Endothelial cell of umbilical vein (primary cell): ENCODE measurements at regions not wholly inside any gene's neighbourhood (a gene's known extent, or its start where the extent isn't known, plus 50 kb on each side); places are given as distances from the start of the nearest gene placed in this dataset.

ENCODE experiments used
- POLR2A ChIP-seq: IDR thresholded peaks from 2 replicates; pipeline ENCODE4 v1.6.1; 2012; ENCODE audit warnings: low read depth, mild to moderate bottlenecking, control low read depth, low read length
- POLR2AphosphoS5 ChIP-seq: IDR thresholded peaks from 2 replicates; pipeline ENCODE4 v1.6.1; 2012; ENCODE audit warnings: low read depth, mild to moderate bottlenecking, control low read depth, low read length, moderate library complexity; ENCODE audit not compliant: insufficient read depth
- TF ChIP-seq, protein P1 (sequence below), 2 donors: IDR thresholded peaks; 1 replicate in 1 of 2; 2 replicates in 1 of 2; pipeline ENCODE4 v1.5.1; 2011; ENCODE audit warnings: low read length in 2 of 2, mild to moderate bottlenecking in 2 of 2, moderate library complexity in 2 of 2, control low read depth in 1 of 2, inconsistent platforms in 1 of 2, low read depth in 1 of 2; ENCODE audit not compliant: insufficient read depth in 1 of 2; ENCODE audit errors: extremely low read depth in 1 of 2

- TF ChIP-seq, protein P1, sequence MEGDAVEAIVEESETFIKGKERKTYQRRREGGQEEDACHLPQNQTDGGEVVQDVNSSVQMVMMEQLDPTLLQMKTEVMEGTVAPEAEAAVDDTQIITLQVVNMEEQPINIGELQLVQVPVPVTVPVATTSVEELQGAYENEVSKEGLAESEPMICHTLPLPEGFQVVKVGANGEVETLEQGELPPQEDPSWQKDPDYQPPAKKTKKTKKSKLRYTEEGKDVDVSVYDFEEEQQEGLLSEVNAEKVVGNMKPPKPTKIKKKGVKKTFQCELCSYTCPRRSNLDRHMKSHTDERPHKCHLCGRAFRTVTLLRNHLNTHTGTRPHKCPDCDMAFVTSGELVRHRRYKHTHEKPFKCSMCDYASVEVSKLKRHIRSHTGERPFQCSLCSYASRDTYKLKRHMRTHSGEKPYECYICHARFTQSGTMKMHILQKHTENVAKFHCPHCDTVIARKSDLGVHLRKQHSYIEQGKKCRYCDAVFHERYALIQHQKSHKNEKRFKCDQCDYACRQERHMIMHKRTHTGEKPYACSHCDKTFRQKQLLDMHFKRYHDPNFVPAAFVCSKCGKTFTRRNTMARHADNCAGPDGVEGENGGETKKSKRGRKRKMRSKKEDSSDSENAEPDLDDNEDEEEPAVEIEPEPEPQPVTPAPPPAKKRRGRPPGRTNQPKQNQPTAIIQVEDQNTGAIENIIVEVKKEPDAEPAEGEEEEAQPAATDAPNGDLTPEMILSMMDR (IDR thresholded peaks at IDR 0.05; ENCODE audit: extremely low read depth in 1 of 2, insufficient read depth in 1 of 2, low read depth in 1 of 2, low read length in 2 of 2): no peak
- TF ChIP-seq POLR2A (no peak), POLR2AphosphoS5 (no peak)
These were observed 57.5 kb upstream of the PTPN12 start for GRCh38 chr7:77479536-77480088.
